IMR-90 (cell line): ENCODE measurements at regions not wholly inside any gene's neighbourhood (a gene's known extent, or its start where the extent isn't known, plus 50 kb on each side); places are given as distances from the start of the nearest gene placed in this dataset.
"Not testable (repeated sequence)": the region's sequence is repeated elsewhere in the genome, so short reads cannot be mapped to it uniquely, and the experiment has no call there.

Experiments
- ATAC-seq: fragments of 200-7000 bp; cut with Tn5 transposase; 2 replicates; pipeline ENCODE4 v1.9.1; 2020; ENCODE audit warnings: low read depth, mild to moderate bottlenecking, moderate library complexity
- BruUV-seq: library from RNA; stranded (reverse); fragments of 400-500 nt; replicated peaks from 2 replicates; lab custom pipeline; 2021; lab: Mats Ljungman, UMichigan
- CTCF ChIA-PET: fragments of 300-600 bp; formaldehyde crosslinking; extraction: SDS; loops from one replicate; lab custom pipeline; 2021; ENCODE audit warnings: antibody characterized with exemption; lab: Yijun Ruan, JAX
- POLR2A ChIA-PET: fragments of 300-600 bp; sonication (Branson Sonifier 250); formaldehyde crosslinking; loops from one replicate; lab custom pipeline; 2022; ENCODE audit warnings: antibody characterized with exemption; ENCODE audit not compliant: unreplicated experiment; lab: Charles Lee
- DNase-seq: peaks from one replicate; pipeline ENCODE4 v3.0.0; 2013
- H2AFZ ChIP-seq: replicated peaks from 2 replicates; pipeline ENCODE3; 2013; ENCODE audit warnings: low read length, mild to moderate bottlenecking; ENCODE audit not compliant: poor library complexity
- H2AK5ac ChIP-seq: 2 replicates; pipeline ENCODE4 v1.6.1; 2013; ENCODE audit warnings: low read depth, low read length, inconsistent platforms
- H2AK9ac ChIP-seq: replicated peaks from 2 replicates; pipeline ENCODE3; 2013; ENCODE audit warnings: mild to moderate bottlenecking, low read depth, low read length, moderate library complexity; ENCODE audit not compliant: poor library complexity
- H2BK120ac ChIP-seq: 2 replicates; pipeline ENCODE4 v1.6.1; 2013; ENCODE audit warnings: low read depth, low read length, inconsistent platforms
- H2BK15ac ChIP-seq: 3 replicates; pipeline ENCODE4 v1.6.1; 2013; ENCODE audit warnings: low read depth, low read length, inconsistent platforms
- H2BK20ac ChIP-seq: 2 replicates; pipeline ENCODE4 v1.6.1; 2013; ENCODE audit warnings: low read depth, mild to moderate bottlenecking, inconsistent platforms, low read length, moderate library complexity
- H2BK5ac ChIP-seq: 2 replicates; pipeline ENCODE4 v1.6.1; 2013; ENCODE audit warnings: mild to moderate bottlenecking, low read depth, low read length, inconsistent platforms; ENCODE audit not compliant: poor library complexity, severe bottlenecking
- H3K14ac ChIP-seq: replicated peaks from 2 replicates; pipeline ENCODE4 v1.6.1; 2013; ENCODE audit warnings: low read depth, low read length, inconsistent platforms
- H3K18ac ChIP-seq: 2 replicates; pipeline ENCODE4 v1.6.1; 2013; ENCODE audit warnings: low read depth, low read length, control low read depth
- H3K23ac ChIP-seq: 2 replicates; pipeline ENCODE4 v1.6.1; 2013; ENCODE audit warnings: low read depth, low read length, inconsistent platforms
- H3K27ac ChIP-seq: 2 replicates; pipeline ENCODE4 v1.5.1; 2013; ENCODE audit warnings: mild to moderate bottlenecking, control low read depth, low read length; ENCODE audit not compliant: insufficient read depth
- H3K27me3 ChIP-seq: 2 replicates; pipeline ENCODE4 v1.6.1; 2013; ENCODE audit warnings: low read length; ENCODE audit not compliant: control insufficient read depth, insufficient read depth
- H3K36me3 ChIP-seq: 2 replicates; pipeline ENCODE4 v1.6.1; 2013; ENCODE audit warnings: low read length, mixed read lengths; ENCODE audit not compliant: control insufficient read depth, insufficient read depth
- H3K4ac ChIP-seq: 2 replicates; pipeline ENCODE4 v1.6.1; 2013; ENCODE audit warnings: low read depth, low read length, inconsistent platforms
- H3K4me1 ChIP-seq: 2 replicates; pipeline ENCODE4 v1.6.1; 2013; ENCODE audit warnings: low read length, mixed read lengths; ENCODE audit not compliant: control insufficient read depth, insufficient read depth
- H3K4me2 ChIP-seq: 2 replicates; pipeline ENCODE4 v1.6.1; 2013; ENCODE audit warnings: low read depth, mild to moderate bottlenecking, control low read depth, low read length, moderate library complexity
- H3K4me3 ChIP-seq: 2 replicates; pipeline ENCODE4 v1.5.1; 2013; ENCODE audit warnings: low read depth, mild to moderate bottlenecking, control low read depth, low read length, moderate library complexity; ENCODE audit not compliant: insufficient read depth
- H3K56ac ChIP-seq: 2 replicates; pipeline ENCODE4 v1.6.1; 2013; ENCODE audit warnings: low read length, inconsistent platforms; ENCODE audit not compliant: insufficient read depth; ENCODE audit errors: extremely low read depth
- H3K79me1 ChIP-seq, 2 experiments: 2 replicates each; pipeline ENCODE4 v1.6.1; 2013; ENCODE audit warnings: low read length in 2 of 2, inconsistent platforms in 1 of 2, low read depth in 1 of 2
- H3K9ac ChIP-seq: 2 replicates; pipeline ENCODE4 v1.6.1; 2013; ENCODE audit warnings: low read depth, low read length, control low read depth
- H3K9me1 ChIP-seq: 2 replicates; pipeline ENCODE4 v1.6.1; 2013; ENCODE audit warnings: low read length, inconsistent platforms; ENCODE audit not compliant: insufficient read depth
- H3K9me3 ChIP-seq: 2 replicates; pipeline ENCODE4 v1.6.1; 2013; ENCODE audit warnings: low read length; ENCODE audit not compliant: control insufficient read depth, insufficient read depth
- H4K20me1 ChIP-seq: 2 replicates; pipeline ENCODE4 v1.6.1; 2013; ENCODE audit warnings: low read length, inconsistent platforms; ENCODE audit not compliant: insufficient read depth
- H4K5ac ChIP-seq: 2 replicates; pipeline ENCODE4 v1.6.1; 2013; ENCODE audit warnings: mild to moderate bottlenecking, low read depth, low read length, control low read depth
- H4K8ac ChIP-seq, 2 experiments: 2 replicates each; pipeline ENCODE4 v1.6.1; 2013; ENCODE audit warnings: low read depth in 2 of 2, low read length in 2 of 2, control low read depth in 1 of 2, inconsistent platforms in 1 of 2
- H4K91ac ChIP-seq: 2 replicates; pipeline ENCODE4 v1.6.1; 2013; ENCODE audit warnings: low read depth, low read length, inconsistent platforms; ENCODE audit not compliant: insufficient read depth
- WGBS, 2 experiments: methylation state at CpG; one replicate each; pipeline versions ENCODE4 v1.1.5 to v1.1.7; 2013; ENCODE audit warnings: missing lambda C conversion rate in 2 of 2; ENCODE audit not compliant: insufficient read length in 1 of 2; ENCODE audit errors: extremely low coverage in 2 of 2; 5-methylcytosine and 5-hydroxymethylcytosine counted together
- dilution Hi-C: fragments of 300-500 bp; cut with HindIII; formaldehyde crosslinking; loops from one replicate; pipeline ENCODE4 v1.14.3; 2018; ENCODE audit warnings: low sequenced_read_pairs; ENCODE audit not compliant: unreplicated experiment
- in situ Hi-C: fragments of 300-500 bp; cut with MboI; formaldehyde crosslinking; loops from 3 replicates; pipeline ENCODE4 v1.14.3; 2019; ENCODE audit warnings: low sequenced_read_pairs, inconsistent platforms, mixed read lengths
- intact Hi-C: fragments of 100-400 bp; cut with micrococcal nuclease; formaldehyde crosslinking; loops from 2 replicates; pipeline ENCODE4 v1.10.0; 2022

DNA sequence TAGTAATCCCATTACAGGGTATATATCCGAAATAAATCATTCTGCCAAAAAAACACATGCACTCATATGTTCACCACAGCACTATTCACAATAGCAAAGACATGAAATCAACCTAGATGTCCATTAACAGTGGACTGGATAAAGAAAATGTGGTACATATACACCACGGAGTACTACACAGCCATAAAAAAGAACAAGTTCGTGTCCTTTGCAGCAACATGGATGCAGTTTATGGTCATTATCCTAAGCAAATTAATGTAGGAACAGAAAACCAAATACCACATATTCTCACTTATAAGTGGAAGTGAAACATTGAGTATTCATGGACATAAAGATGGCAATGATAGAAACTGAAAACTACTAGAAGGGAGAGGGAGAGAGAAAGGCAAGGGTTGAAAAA lies 49.9 kb upstream of the CEP85L start:
- H2AK9ac ChIP-seq, H3K79me1 ChIP-seq, H3K9me1 ChIP-seq, BruUV-seq, H4K8ac ChIP-seq, H3K27me3 ChIP-seq, H2BK15ac ChIP-seq, H2BK20ac ChIP-seq, ATAC-seq, H3K27ac ChIP-seq, H2AFZ ChIP-seq, H4K20me1 ChIP-seq, H4K91ac ChIP-seq, H3K4ac ChIP-seq, H3K23ac ChIP-seq, H3K36me3 ChIP-seq, H3K4me2 ChIP-seq, H2BK120ac ChIP-seq, H2AK5ac ChIP-seq, H4K5ac ChIP-seq, intact Hi-C loops, H3K9me3 ChIP-seq, H2BK5ac ChIP-seq, CTCF ChIA-PET, H3K14ac ChIP-seq, H3K18ac ChIP-seq, in situ Hi-C loops, H3K4me1 ChIP-seq, H3K4me3 ChIP-seq, dilution Hi-C loops, H3K56ac ChIP-seq, H3K9ac ChIP-seq, DNase-seq, POLR2A ChIA-PET: not testable (repeated sequence)
- WGBS, 2 experiments = no CpG with 5 or more reads among the region's 3 CpGs
